SIG-M5 treated with dmso at 0.1 percent for 504 hours (cell line): ENCODE measurements at regions not wholly inside any gene's neighbourhood (a gene's known extent, or its start where the extent isn't known, plus 50 kb on each side); places are given as distances from the start of the nearest gene placed in this dataset.
"Not testable (repeated sequence)": the region's sequence is repeated elsewhere in the genome, so short reads cannot be mapped to it uniquely, and the experiment has no call there.

Experiments
- DNase-seq: peaks from one replicate; lab custom pipeline; 2025; ENCODE audit not compliant: unreplicated experiment; lab: John Stamatoyannopoulos, UW

DNA sequence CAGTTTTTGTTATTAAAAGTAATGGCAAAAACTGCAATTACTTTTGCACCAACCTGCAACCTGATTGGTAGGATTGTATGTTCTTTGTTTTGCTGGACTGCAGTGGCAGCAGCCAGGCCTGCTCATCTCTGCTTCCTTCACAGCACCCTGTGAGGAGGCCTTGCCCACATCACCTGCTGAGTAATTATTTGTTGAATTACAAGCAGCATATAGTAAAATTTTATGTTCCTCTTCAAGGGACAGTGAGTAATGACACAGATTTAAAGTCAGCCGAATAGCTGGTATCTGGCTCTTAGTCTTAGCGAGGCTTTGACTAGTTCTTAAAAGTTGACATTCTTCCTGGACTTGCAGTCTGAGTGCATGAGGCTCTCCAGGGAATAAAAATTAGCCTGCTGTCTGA is 435.1 kb downstream of the PRDM2 start:
- no peak for DNase-seq

DNA sequence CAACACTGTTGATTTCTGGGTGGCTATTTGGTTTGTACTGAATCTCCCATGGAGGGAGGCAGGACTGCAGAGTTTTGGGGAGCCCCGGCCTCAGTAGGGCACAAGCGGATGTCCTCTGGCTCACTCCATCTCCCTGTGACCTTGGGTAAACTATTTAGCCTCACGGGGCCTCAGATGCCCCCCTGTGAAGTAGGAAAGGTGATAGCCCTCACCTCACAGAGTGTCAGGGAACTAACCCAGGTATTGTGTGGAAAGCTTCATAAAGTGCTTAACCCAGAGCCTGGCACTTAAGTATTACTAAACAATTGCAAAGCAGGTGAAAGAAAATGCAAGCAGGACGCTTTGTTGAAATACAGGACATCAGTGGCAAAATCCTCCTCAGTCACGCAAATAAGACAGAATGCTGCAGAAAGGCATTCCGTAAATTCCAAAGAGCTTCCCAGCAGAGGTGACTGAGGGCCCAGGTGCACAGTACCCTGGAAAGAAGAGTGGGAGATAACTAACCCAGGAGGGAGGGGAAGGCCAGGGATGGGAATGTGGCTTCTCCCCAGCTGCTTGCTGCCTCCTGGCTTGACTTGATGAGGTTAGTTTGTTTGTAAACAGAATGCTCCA is 436.3 kb downstream of the PRDM2 start:
- DNase-seq = no peak

DNA sequence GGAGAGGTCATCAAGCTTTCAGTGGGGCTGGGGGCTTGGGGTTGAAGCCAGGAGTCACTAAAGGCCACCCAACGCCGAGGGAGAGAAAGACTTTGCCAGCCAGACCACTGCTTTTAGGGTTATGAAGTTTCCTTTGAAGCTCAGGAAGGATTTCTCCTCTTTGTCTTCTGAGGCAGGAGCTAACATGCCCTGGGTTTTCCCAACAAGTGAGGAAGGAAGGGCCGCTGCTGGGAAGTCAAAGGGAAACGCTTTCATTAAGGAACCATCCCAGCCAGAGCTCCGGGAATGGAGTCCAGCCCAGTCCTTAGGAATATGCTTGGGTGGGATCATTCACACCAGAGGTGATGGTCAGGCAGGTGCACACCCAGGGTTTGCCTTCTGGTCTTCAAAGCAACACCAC is 436.9 kb downstream of the PRDM2 start:
- no peak for DNase-seq

GRCh38 chr1:14137411-14138134 is 437.6 kb downstream of the PRDM2 start:
- no peak for DNase-seq

DNA sequence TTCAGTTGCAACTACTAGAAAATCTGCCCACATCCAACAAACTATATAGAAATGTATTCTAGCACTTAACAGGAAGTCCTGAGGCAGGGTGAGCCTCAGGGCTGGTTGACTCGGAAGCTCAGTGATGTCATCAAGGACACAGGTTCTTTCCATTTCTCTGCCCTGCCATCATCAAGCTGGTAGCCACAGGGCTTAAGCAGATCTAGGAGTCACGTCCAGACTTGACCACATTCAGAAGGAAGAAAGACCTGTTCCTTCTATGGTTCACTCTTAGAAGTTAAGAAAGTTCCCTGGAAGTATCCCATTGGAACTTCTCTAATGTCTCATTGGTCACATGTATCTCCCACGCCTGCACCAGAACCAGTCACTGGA is 438.1 kb downstream of the PRDM2 start:
- DNase-seq = no peak

GRCh38 chr1:14138687-14139086 is 438.7 kb downstream of the PRDM2 start:
- DNase-seq = no peak

- DNase-seq = no peak
Measured at GRCh38 chr1:14140831-14141401, 440.9 kb downstream of the PRDM2 start.

DNA sequence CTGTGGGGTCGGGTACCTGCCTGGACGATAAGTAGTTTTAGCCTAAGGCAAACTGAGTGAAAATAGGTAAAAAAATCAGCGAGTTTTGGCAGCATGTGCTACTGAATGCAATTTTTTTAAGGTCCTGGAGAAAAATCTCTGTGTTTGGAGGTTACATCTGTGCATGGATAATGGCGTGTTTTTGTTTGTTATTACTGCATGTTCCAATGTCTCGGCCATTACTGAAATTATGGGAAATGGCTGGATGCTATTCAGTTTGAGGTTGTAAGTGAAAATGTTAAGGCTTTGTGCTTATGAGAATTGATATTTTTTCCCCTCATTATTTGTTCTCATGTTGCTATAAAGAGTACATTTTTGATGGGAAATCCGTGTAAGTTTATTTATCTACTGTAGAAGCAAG is 441.7 kb downstream of the PRDM2 start:
- no peak for DNase-seq

DNA sequence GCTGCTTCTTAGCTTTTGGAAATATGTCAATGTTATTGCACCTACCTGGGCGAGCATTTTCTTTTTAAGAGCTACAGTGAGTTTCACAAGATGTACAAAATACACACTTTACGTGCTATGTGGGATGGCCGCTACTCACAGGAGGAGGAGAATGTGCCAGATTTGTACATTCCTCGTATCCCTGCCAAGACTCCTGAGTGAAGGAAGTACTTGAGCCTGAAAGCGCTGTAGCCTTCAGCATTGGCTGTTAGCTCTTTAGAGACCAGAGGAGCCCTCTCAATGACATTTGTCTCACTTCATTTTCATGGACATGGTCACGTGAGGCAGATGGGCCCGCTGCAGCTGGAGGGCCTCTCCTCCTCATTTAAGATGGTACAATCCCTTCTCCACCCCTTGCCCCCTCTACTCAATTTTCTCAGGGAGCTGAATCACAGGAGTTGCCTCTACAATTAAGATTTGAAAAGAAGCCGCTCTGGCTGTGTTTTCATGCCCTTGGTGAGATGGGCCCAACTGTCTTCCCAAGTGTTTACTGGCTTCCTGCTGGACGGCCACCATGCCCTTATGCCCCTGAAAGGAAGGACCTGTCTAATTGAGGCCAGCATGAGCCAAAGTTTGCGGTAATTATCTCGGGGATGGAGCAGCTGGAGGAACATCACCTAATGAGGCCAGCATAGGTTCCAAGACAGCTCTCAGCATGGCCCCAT is 442.6 kb downstream of the PRDM2 start:
- no peak for DNase-seq

DNA sequence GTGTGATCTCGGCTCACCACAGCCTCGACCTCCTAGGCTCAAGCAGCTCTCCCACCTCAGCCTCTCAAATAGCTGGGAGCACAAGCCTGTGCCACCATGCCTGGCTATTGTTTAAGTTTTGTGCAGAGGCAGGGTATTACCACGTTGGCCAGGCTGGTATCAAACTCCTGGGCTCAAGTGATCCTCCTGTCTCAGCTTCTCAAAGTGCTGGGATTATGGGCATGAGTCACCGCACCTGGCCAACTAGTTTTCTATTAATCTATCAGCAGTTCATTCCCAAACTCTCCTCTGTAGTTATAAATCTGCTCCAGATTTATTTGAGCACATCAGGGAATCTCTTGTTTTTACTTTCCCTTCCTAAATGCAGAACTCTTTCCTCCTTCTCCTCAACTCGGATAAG is 443.8 kb downstream of the PRDM2 start:
- no peak for DNase-seq

DNA sequence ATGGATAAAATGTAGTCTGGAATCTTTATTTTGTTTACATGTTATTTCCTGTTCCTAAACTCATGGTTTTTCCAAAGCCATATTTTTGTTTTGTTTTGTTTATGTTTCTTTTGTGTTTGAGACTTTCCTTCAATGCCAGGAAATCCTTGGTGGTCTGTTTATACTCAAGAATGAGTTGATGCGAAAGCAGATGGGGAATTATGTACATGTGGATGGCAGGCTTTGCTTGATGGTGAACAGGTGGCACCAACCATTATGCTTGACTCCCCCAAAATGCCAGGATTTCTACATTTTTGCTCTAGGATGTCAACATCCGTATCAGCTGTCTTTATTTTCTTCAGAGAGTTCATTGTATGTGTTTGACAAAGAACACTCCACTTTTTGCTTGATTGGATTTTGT is 448.5 kb downstream of the PRDM2 start:
- no peak for DNase-seq

GRCh38 chr1:14149431-14149830 is 449.1 kb upstream of the KAZN start:
- DNase-seq = peak; percentile 27

DNA sequence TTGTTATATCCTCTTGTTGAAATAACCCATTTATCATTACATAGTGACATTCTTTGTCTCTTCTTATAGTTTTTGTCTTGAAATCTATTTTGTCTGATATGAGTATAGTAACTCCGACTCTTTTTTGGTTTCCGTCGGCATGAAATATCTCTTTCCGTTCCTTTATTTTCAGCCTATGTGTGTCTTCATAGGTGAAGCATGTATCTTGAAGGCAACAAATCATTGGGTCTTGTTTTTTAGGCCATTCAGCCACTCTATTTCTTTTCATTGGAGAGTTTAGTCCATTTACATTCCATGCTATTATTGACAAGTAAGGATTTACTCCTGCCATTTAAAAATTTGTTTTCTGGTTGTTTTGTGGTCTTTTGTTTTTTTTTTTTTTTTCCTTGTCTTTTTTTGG is 441.9 kb upstream of the KAZN start:
- DNase-seq = no peak

GRCh38 chr1:14160781-14161180 is 437.7 kb upstream of the KAZN start:
- no peak for DNase-seq

DNA sequence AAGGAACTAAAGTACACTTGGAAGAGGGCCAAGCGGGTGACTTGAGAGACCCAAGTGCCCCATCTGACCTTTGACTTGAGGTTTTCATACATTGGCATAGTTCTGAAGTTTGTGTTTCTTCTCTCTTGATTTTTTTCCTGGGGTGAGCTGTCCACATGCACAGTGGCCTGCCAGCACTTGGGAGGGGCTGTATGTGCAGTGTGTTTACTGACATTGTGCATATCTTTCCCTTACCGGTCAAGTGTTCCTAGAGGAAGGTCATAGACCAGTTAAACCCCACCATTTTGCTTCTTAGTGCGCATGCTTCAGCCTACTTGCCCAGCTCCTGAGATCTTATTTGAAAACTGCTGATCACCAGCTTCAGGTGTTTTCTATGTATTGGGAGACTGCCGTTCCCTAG is 435.2 kb upstream of the KAZN start:
- DNase-seq = no peak

- no peak for DNase-seq
Measured at GRCh38 chr1:14165371-14165801, 433.1 kb upstream of the KAZN start.

DNA sequence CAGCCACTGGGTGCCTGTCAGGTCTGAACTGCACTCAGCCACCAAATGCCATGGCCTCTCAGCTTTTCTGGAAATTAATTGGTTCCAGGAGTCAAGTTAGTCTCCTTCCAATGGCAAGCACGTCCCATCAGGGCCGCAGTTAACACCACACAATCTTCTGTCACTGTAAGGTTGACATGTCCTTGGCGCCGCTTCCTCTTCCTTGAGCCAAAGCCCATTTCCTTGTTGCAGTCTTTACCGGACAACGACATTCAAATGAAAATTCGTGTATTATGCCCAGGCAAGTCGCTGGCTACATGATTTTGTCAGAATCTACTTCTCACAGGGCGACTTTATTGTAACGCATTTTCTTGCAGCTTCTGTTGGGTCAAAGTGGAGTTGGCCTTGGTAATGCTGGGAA is 430.6 kb upstream of the KAZN start:
- no peak for DNase-seq

DNA sequence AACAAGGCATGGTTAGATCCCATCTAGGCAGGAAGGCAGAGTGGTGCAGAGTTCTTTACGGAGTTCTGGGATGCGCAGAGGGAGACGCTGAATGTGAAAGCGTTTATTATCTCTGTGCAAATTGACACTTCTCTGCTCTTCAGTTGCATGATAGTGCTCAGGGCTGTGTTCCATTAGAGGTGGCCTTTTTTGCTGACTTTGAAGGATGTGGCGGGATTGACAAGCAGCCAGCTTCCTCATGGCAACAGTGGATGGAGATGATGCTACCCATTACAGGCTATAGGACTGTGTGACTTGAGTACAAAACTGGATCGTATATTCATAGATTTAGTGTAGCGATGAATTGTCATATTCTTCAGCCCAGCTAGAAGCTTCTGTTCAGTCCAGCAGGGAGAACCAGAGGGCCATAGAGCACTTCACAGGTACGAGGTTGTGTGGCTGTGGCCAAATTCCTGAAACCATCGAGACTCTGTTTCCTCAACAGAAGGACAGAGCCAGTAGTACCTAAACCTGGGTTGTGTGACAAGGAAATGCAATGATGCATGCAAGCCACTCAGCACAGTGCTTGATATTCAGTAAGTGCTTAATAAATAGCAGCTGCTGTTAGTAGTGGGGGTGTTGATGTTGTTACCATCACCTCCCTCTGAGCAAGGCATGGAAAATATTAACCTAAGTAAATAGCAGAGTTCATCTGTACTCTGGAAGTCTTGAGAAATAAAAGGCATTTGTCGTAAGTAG is 430.0 kb upstream of the KAZN start:
- no peak for DNase-seq

- no peak for DNase-seq
Measured at GRCh38 chr1:14173598-14173997, 424.9 kb upstream of the KAZN start.

- DNase-seq = not testable (repeated sequence)
Measured at GRCh38 chr1:14177866-14178265, 420.6 kb upstream of the KAZN start.

GRCh38 chr1:14180738-14181137 is 417.7 kb upstream of the KAZN start:
- no peak for DNase-seq
